ENCODE measurements at regions not wholly inside any gene's neighbourhood (a gene's known extent, or its start where the extent isn't known, plus 50 kb on each side); places are given as distances from the start of the nearest gene placed in this dataset.
"Not testable (repeated sequence)": the region's sequence is repeated elsewhere in the genome, so short reads cannot be mapped to it uniquely, and the experiment has no call there.

DNA sequence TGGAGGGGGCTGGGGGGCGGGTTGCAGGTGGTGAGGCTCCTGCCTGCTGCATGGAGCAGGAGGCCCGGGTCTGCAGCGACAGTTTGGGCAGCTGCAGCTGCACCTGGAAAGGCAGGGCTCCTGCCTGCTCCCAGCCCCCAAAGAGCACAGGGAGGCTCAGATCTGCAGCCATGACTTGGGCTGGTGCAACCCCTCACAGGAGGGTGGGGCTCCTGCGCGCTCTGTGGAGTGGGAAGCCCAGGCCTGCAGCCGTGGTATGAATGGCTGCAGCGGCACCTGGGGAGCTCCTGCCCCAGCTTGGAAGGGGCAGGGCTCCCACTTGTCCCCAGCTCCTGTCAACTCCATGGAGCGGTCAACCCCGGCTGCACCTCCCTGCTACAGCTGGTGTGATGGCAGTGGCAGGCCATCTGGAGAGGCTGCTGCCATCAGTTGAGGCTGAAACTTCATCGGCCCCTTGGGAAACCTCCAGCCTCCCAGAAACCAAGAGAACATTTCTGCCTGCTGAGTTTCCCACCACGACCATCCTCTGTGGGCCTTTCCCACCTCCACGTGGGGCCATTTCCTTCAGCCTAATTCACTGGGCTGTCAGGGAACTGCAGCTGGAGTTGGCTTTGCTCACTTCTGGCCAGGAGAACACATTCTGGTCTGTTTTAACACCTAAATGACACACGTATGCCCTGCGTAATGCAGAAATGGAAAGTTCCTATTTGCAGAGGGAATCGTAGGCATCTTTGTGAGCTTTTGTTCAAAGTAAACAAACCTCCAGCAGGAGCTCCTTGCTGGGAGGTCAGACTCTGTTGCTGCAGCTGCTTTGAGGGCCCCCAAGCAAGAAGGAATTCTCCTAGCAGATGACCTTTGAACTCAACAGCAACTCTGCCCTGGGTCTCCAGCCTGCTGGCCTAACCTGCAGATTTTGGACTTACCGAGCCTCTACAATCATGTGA lies 429.0 kb downstream of the PREX1 start:
- Histone ChIP-seq H3K36me3 (ENCODE audit: control insufficient read depth in 1 of 2, insufficient read depth in 2 of 2, low read length in 2 of 2) (no peaks in the 10 kb centered on the region), H3K27me3 (ENCODE audit: control insufficient read depth in 1 of 2, insufficient read depth in 2 of 2, low read length in 2 of 2) (no peaks in the 10 kb centered on the region), H3K4me1 (ENCODE audit: control insufficient read depth in 1 of 2, insufficient read depth in 2 of 2, low read length in 2 of 2) (no peaks in the 10 kb centered on the region), H3K27ac (ENCODE audit: low read depth, low read length) (no peak overlapping the region), H3K4me3 (ENCODE audit: low read depth in 1 of 2, low read length in 2 of 2) (no peak overlapping the region), H3K9ac (ENCODE audit: low read depth in 1 of 2, low read length in 2 of 2) (no peak overlapping the region), H3K9me3 (ENCODE audit: control insufficient read depth in 1 of 2, low read length in 2 of 2) (no peaks in the 10 kb centered on the region)

DNA sequence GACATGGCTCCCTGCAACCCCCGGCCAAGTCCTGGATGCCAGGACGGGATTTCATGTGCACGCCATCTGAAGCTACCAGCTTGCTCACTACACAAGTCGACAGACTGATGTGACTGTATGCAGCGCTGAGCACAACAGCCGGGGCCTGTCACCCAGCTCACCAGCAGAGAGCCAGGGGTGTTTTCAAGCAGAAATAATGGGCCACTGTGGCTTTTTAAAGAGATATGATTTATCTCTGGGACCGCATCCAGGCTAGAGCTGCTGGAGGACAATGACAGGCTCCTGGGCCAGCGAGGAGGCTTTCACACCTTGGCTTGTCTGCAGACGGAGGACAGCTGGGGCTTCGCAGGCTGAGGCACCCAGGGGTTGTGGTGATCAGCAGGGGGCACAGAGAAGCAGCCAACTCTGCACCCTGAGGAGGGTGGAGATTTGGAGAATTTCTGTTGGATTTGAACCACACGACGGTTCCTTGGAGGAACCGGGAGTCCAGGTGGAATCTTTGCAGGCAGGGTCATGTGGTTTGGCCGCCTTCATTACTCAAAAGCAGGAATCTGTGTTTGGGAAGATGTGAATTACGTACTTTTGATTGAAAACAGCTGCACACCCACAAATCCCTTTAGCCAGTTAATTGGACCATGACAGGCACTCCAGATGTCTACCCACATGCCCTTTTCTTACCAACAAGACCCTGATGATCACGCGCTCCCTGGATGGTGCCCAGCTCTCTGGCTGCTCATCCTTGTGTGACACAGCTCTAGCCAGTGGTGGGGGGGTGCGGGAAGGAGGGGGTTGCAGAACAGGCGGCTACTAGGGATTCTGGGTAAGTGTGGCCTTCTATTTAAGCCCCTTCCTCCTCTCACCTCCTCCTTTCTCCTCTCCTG lies 430.6 kb downstream of the PREX1 start:
- not testable (repeated sequence) for H3K4me1 ChIP-seq (ENCODE audit: control insufficient read depth in 1 of 2, insufficient read depth in 2 of 2, low read length in 2 of 2); H3K4me3 ChIP-seq (ENCODE audit: low read depth in 1 of 2, low read length in 2 of 2); H3K9me3 ChIP-seq (ENCODE audit: control insufficient read depth in 1 of 2, low read length in 2 of 2); H3K27me3 ChIP-seq (ENCODE audit: control insufficient read depth in 1 of 2, insufficient read depth in 2 of 2, low read length in 2 of 2); H3K27ac ChIP-seq (ENCODE audit: low read depth, low read length); H3K36me3 ChIP-seq (ENCODE audit: control insufficient read depth in 1 of 2, insufficient read depth in 2 of 2, low read length in 2 of 2); H3K9ac ChIP-seq (ENCODE audit: low read depth in 1 of 2, low read length in 2 of 2)

- Histone ChIP-seq H3K9ac (ENCODE audit: low read depth in 1 of 2, low read length in 2 of 2) (no peak overlapping the region), H3K4me3 (ENCODE audit: low read depth in 1 of 2, low read length in 2 of 2) (no peak overlapping the region), H3K4me1 (ENCODE audit: control insufficient read depth in 1 of 2, insufficient read depth in 2 of 2, low read length in 2 of 2) (no peaks in the 10 kb centered on the region), H3K27me3 (ENCODE audit: control insufficient read depth in 1 of 2, insufficient read depth in 2 of 2, low read length in 2 of 2) (no peaks in the 10 kb centered on the region), H3K36me3 (ENCODE audit: control insufficient read depth in 1 of 2, insufficient read depth in 2 of 2, low read length in 2 of 2) (no peaks in the 10 kb centered on the region), H3K9me3 (ENCODE audit: control insufficient read depth in 1 of 2, low read length in 2 of 2) (peaks cover 0 to 8% of the 10 kb centered on the region in 2 donors), H3K27ac (ENCODE audit: low read depth, low read length) (no peak overlapping the region)
Measured at GRCh38 chr20:48395816-48396546, 431.8 kb downstream of the PREX1 start.

DNA sequence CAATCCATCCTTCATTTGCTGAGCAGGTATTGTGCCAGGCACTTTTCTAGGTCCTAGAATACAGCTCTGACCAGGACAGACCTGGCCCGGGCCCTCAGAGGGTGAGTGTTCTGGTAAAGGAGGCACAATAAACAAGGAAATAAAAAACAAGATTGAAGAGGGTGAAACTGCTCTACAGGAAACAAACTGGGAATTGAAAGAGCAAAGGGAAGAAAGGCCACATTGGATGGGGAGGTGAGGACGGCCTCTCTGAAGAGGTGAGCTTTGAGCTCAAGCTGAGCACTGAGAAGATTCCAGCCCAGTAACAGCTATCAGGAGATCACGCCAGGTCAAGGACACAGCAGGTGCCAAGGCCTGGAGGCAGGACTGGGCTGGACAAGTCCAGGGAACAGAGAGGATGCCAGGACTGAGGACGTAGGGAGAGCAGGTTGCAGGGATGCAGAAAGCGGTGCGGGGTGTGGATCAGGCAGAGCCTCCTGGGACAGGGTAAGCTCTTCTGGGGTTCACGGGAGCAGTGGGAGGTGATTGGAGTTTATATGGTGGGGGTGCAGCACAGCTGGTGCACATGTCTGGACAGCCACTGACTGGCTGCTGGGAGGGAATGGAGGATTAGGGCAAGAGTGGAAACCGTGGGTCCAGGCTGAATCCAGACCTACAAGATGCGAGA lies 433.3 kb downstream of the PREX1 start:
- peaks cover 0 to 8% of the 10 kb centered on the region in 2 donors for H3K9me3 ChIP-seq (ENCODE audit: control insufficient read depth in 1 of 2, low read length in 2 of 2)
- H3K4me3 ChIP-seq (ENCODE audit: low read depth in 1 of 2, low read length in 2 of 2) = no peak overlapping the region
- no peaks in the 10 kb centered on the region for H3K27me3 ChIP-seq (ENCODE audit: control insufficient read depth in 1 of 2, insufficient read depth in 2 of 2, low read length in 2 of 2)
- no peaks in the 10 kb centered on the region for H3K36me3 ChIP-seq (ENCODE audit: control insufficient read depth in 1 of 2, insufficient read depth in 2 of 2, low read length in 2 of 2)
- no peak overlapping the region for H3K9ac ChIP-seq (ENCODE audit: low read depth in 1 of 2, low read length in 2 of 2)
- no peak overlapping the region for H3K27ac ChIP-seq (ENCODE audit: low read depth, low read length)
- H3K4me1 ChIP-seq (ENCODE audit: control insufficient read depth in 1 of 2, insufficient read depth in 2 of 2, low read length in 2 of 2) = no peaks in the 10 kb centered on the region

- Histone ChIP-seq H3K36me3 (ENCODE audit: control insufficient read depth in 1 of 2, insufficient read depth in 2 of 2, low read length in 2 of 2) (no peaks in the 10 kb centered on the region), H3K9me3 (ENCODE audit: control insufficient read depth in 1 of 2, low read length in 2 of 2) (peaks cover 0 to 8% of the 10 kb centered on the region in 2 donors), H3K27ac (ENCODE audit: low read depth, low read length) (no peak overlapping the region), H3K27me3 (ENCODE audit: control insufficient read depth in 1 of 2, insufficient read depth in 2 of 2, low read length in 2 of 2) (no peaks in the 10 kb centered on the region), H3K4me3 (ENCODE audit: low read depth in 1 of 2, low read length in 2 of 2) (no peak overlapping the region), H3K4me1 (ENCODE audit: control insufficient read depth in 1 of 2, insufficient read depth in 2 of 2, low read length in 2 of 2) (no peaks in the 10 kb centered on the region), H3K9ac (ENCODE audit: low read depth in 1 of 2, low read length in 2 of 2) (no peak overlapping the region)
Measured at GRCh38 chr20:48393737-48394314, 434.0 kb downstream of the PREX1 start.

DNA sequence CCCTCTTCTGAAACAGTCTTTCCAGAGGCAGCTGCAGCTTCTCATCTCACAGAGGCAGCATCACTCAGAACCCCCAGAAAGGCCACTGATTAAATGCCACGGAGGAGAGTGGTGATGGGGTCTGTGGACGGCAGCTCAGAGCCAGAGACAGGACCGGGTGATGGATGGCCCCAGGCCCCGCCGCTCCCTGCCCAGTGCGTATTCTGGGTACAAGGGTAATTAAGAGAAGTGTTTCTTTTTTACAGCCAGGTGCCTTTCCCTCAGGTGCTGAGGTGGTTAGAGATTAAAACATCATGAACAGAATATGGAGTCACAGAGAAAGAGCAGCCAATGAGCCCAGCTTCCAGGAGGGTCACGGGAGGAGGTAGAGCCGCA lies 434.5 kb downstream of the PREX1 start:
- H3K4me3 ChIP-seq (ENCODE audit: low read depth in 1 of 2, low read length in 2 of 2) = no peak overlapping the region
- H3K4me1 ChIP-seq (ENCODE audit: control insufficient read depth in 1 of 2, insufficient read depth in 2 of 2, low read length in 2 of 2) = no peaks in the 10 kb centered on the region
- peaks cover 0 to 8% of the 10 kb centered on the region in 2 donors for H3K9me3 ChIP-seq (ENCODE audit: control insufficient read depth in 1 of 2, low read length in 2 of 2)
- H3K27ac ChIP-seq (ENCODE audit: low read depth, low read length) = no peak overlapping the region
- no peak overlapping the region for H3K9ac ChIP-seq (ENCODE audit: low read depth in 1 of 2, low read length in 2 of 2)
- no peaks in the 10 kb centered on the region for H3K27me3 ChIP-seq (ENCODE audit: control insufficient read depth in 1 of 2, insufficient read depth in 2 of 2, low read length in 2 of 2)
- no peaks in the 10 kb centered on the region for H3K36me3 ChIP-seq (ENCODE audit: control insufficient read depth in 1 of 2, insufficient read depth in 2 of 2, low read length in 2 of 2)

- Histone ChIP-seq H3K9ac (ENCODE audit: low read depth in 1 of 2, low read length in 2 of 2) (no peak overlapping the region), H3K4me3 (ENCODE audit: low read depth in 1 of 2, low read length in 2 of 2) (no peak overlapping the region), H3K27me3 (ENCODE audit: control insufficient read depth in 1 of 2, insufficient read depth in 2 of 2, low read length in 2 of 2) (no peaks in the 10 kb centered on the region), H3K9me3 (ENCODE audit: control insufficient read depth in 1 of 2, low read length in 2 of 2) (peaks cover 0 to 8% of the 10 kb centered on the region in 2 donors), H3K4me1 (ENCODE audit: control insufficient read depth in 1 of 2, insufficient read depth in 2 of 2, low read length in 2 of 2) (no peaks in the 10 kb centered on the region), H3K36me3 (ENCODE audit: control insufficient read depth in 1 of 2, insufficient read depth in 2 of 2, low read length in 2 of 2) (no peaks in the 10 kb centered on the region), H3K27ac (ENCODE audit: low read depth, low read length) (no peak overlapping the region)
Measured at GRCh38 chr20:48392407-48393310, 435.1 kb downstream of the PREX1 start.

- Histone ChIP-seq H3K36me3 (ENCODE audit: control insufficient read depth in 1 of 2, insufficient read depth in 2 of 2, low read length in 2 of 2) (no peaks in the 10 kb centered on the region), H3K27me3 (ENCODE audit: control insufficient read depth in 1 of 2, insufficient read depth in 2 of 2, low read length in 2 of 2) (no peaks in the 10 kb centered on the region), H3K4me3 (ENCODE audit: low read depth in 1 of 2, low read length in 2 of 2) (no peak overlapping the region), H3K4me1 (ENCODE audit: control insufficient read depth in 1 of 2, insufficient read depth in 2 of 2, low read length in 2 of 2) (no peaks in the 10 kb centered on the region), H3K9me3 (ENCODE audit: control insufficient read depth in 1 of 2, low read length in 2 of 2) (peaks cover 0 to 8% of the 10 kb centered on the region in 2 donors), H3K27ac (ENCODE audit: low read depth, low read length) (no peak overlapping the region), H3K9ac (ENCODE audit: low read depth in 1 of 2, low read length in 2 of 2) (no peak overlapping the region)
Measured at GRCh38 chr20:48390981-48391380, 436.8 kb downstream of the PREX1 start.

DNA sequence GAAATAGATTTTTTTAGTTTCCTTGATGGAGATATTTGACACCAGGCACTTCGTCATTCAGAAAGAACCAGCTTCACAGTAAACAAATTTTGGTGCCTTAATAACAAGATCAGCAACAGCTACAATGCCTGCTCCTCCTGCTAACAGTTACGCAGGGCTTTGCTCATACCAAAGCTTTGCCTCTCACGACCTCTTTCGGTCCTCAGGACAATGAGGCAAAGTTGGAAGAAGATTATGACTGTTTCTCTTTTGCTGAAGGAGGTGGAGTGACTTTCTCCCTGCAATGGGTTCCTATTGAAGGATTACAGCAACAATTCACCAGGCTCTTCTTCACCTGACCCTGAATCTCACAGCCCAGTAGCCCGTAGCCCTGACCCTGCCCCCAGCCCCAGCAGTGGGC lies 440.1 kb downstream of the PREX1 start:
- no peak overlapping the region for H3K9ac ChIP-seq (ENCODE audit: low read depth in 1 of 2, low read length in 2 of 2)
- H3K9me3 ChIP-seq (ENCODE audit: control insufficient read depth in 1 of 2, low read length in 2 of 2) = peaks cover 0 to 8% of the 10 kb centered on the region in 2 donors
- H3K27me3 ChIP-seq (ENCODE audit: control insufficient read depth in 1 of 2, insufficient read depth in 2 of 2, low read length in 2 of 2) = no peaks in the 10 kb centered on the region
- no peaks in the 10 kb centered on the region for H3K4me1 ChIP-seq (ENCODE audit: control insufficient read depth in 1 of 2, insufficient read depth in 2 of 2, low read length in 2 of 2)
- H3K4me3 ChIP-seq (ENCODE audit: low read depth in 1 of 2, low read length in 2 of 2) = no peak overlapping the region
- H3K27ac ChIP-seq (ENCODE audit: low read depth, low read length) = no peak overlapping the region
- no peaks in the 10 kb centered on the region for H3K36me3 ChIP-seq (ENCODE audit: control insufficient read depth in 1 of 2, insufficient read depth in 2 of 2, low read length in 2 of 2)
